Neural cell (in vitro differentiated cells): ENCODE measurements at regions not wholly inside any gene's neighbourhood (a gene's known extent, or its start where the extent isn't known, plus 50 kb on each side); places are given as distances from the start of the nearest gene placed in this dataset.

Source experiments
- CTCF ChIP-seq: fragments of 450-650 bp; IDR thresholded peaks from 2 replicates; pipeline ENCODE4 v1.5.1; 2014; ENCODE audit warnings: antibody characterized with exemption, mild to moderate bottlenecking, moderate library complexity; ENCODE audit not compliant: poor library complexity, severe bottlenecking
- EP300 ChIP-seq: fragments of 450-650 bp; conservative IDR thresholded peaks from 2 replicates; pipeline ENCODE4 v1.6.1; 2014; ENCODE audit warnings: antibody characterized with exemption, mild to moderate bottlenecking, moderate library complexity; ENCODE audit not compliant: poor library complexity, severe bottlenecking
- MXI1 ChIP-seq: fragments of 450-650 bp; conservative IDR thresholded peaks from 2 replicates; pipeline ENCODE4 v1.6.1; 2014; ENCODE audit warnings: antibody characterized with exemption, mild to moderate bottlenecking; ENCODE audit not compliant: poor library complexity, severe bottlenecking
- POLR2AphosphoS5 ChIP-seq: IDR thresholded peaks from 2 replicates; pipeline ENCODE4 v1.6.1; 2012
- RAD21 ChIP-seq: fragments of 450-650 bp; conservative IDR thresholded peaks from 2 replicates; pipeline ENCODE4 v1.6.1; 2014; ENCODE audit warnings: antibody characterized with exemption, mild to moderate bottlenecking, moderate library complexity

DNA sequence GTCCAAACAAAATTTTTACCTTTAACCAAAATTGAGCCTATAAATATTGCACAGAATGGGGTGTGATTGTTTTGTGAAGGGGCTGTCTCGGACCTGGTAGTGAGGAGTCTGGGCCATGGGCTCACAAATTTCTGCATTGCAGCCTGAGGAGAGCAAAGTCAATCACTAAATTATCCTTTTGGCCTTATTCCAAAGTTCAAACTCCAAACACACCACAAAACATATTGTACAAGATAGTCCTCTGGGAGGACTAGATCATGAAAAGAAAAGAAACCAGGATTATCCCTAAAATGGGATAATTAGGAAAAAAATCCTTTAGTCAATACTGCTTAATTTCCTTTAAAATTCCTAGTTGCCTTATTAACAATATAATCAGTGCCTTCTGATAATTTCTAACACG lies 115.5 kb downstream of the BUB3 start:
- TF ChIP-seq CTCF: no peak
- TF ChIP-seq EP300: no peak
- TF ChIP-seq POLR2AphosphoS5: no peak
- TF ChIP-seq MXI1: no peak
- no peak for TF ChIP-seq RAD21
